HG03280 (cell line): ENCODE measurements at regions not wholly inside any gene's neighbourhood (a gene's known extent, or its start where the extent isn't known, plus 50 kb on each side); places are given as distances from the start of the nearest gene placed in this dataset.

ENCODE experiments used
- ATAC-seq: cut with Tn5 transposase; IDR thresholded peaks from one replicate; pipeline ENCODE4 v1.9.1; 2021; ENCODE audit warnings: mild to moderate bottlenecking, moderate library complexity; ENCODE audit not compliant: unreplicated experiment

DNA sequence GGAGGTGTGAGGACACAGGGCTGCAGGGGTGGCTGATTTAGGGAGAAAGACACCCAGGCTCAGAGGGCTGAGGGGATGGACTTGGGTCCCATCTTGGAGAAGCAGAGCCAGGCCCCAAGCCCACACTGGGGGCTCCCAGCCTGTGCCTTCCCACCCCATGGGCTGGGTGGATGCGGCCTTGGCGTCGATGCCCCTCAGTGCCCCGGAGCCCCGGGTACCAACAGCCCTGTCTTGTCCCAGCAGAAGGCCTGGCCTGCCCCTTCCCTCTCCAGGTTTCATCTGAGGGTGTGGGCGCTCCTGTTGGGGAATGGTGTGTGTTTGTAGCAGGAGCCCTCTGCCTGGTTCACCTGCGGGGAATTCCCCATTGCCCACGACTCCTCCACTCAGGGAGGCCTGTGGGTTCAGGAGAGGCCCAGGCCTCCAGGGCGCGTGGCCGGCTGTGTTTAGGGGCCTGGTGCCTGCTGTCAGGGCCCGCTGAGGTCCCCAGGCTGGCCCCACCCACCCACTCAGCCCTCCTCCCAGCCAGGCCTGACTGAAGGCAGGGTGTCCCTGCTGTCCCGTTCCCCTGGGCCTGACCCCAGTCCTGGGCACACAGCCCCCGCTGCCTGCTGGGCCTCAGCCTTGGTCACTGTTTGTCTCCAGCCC is 51.1 kb upstream of the BEGAIN start:
- ATAC-seq: no peak

DNA sequence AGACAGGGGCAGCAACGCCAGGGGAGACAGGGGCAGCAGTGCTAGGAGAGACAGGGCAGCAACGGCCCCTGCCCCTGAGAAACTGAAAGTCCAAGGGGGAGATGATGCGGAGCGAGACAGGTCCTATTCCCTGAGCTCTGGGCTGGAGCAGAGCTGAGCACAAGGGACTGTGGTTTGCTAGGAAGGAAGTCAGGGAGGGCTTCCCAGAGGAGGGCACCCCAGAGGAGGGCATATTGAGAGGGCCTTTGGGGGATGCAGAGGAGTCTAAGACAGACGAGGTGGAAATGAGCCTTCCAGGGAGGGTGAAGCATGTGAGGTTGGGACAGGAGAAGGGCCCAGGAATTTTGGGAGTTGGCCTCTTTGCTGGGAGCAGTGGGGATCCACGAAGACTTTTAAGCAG is 52.1 kb upstream of the BEGAIN start:
- no peak for ATAC-seq

GRCh38 chr14:100640471-100641273 is 53.5 kb upstream of the BEGAIN start:
- peak; percentile 80 for ATAC-seq

DNA sequence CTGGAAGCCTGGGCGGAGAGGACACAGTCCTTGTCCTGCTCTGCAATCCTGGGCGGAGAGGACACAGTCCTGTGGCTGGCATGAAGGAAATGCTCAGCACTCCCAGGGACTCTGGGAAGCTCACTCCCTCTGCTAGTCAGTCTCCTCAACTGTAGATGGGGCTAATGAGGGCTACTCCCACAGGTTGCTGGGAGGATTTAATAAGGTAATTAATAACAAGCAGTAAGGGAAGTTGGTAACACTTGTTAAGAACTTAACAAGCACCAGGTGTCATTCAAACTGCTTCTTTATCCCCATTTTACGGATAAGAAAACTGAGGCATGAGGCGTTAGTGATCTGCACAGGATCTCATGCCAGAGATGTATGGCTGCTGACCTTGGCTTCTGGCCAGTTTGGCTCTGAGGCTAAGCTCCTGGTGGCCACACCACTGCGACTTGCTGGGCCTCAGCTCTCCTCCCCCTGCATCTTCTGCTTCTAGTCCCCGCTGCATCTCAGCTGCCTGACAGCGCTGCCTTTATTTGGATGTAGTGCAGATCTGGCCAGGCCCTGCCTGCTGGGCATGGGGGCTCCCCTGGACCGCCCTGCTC is 54.1 kb upstream of the BEGAIN start:
- ATAC-seq: no peak

GRCh38 chr14:100643426-100643825 is 56.2 kb upstream of the BEGAIN start:
- no peak for ATAC-seq

- ATAC-seq: no peak
Measured at GRCh38 chr14:100644383-100644782, 57.2 kb upstream of the BEGAIN start.

GRCh38 chr14:100644784-100645183 is 57.6 kb upstream of the BEGAIN start:
- ATAC-seq: no peak

GRCh38 chr14:100645196-100645981 is 58.2 kb upstream of the BEGAIN start:
- no peak for ATAC-seq

DNA sequence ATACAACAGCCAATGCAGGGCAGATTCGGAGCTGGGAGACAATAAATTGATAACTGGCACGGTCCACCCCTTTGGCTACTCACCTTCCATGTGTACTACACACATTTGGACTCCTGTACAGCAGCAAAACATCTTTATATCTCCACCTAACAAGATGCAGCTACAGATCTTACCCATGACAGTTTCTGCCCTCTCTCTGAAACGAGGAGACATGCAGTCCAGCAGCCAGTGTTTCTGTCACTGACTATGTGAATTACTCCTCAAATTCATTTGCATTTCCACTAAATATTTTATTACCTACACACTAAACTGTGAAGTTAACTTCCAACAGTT is 58.7 kb upstream of the BEGAIN start:
- no peak for ATAC-seq

DNA sequence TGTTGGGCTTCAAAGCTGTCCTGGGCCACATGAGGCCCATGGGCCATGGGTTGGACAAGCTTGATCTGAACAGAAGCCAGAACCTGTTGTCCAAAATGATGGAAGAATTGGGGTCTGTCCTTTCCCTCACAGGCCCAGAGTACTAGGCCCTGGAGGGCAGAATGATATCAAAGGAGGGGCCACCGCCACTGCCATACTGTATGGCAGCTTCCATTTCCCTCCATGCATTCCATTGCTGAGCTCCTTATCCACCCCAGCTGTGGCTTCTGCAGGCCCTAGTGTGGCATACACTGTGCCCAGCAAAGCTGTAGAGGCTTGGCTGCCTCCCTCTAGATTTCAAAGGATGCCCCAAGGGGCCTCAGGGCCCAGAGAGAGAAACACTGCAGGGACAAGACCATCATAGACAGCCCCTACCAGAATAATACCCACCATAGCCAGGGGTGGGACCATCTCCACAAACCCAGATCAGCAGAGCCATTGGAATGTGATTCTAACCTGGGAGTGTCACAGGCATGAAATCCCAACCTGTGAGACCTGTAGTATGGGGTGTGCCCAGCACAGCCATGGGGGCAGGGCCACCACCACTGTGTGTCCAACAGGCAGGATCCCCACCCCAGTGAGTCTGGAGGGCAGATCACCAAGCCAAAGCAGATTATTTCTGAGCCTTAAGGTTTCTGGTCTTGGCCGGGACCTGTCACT is 61.4 kb upstream of the BEGAIN start:
- no peak for ATAC-seq

DNA sequence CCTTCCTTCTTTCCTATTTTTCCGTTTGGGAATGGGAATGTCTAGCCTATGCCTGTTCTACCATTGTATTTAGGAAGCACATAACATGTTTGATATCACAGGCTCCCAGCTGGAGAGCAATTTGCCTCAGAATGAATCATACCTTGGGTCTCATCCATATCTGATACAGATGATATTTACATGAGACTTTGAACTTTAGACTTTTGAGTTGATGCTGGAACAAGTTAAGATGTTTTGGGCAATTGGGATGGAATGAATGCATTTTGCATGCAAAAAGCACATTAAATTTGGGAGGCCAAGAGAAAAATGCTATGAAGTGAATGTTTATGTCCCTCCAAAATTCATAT is 61.9 kb upstream of the BEGAIN start:
- no peak for ATAC-seq

- no peak for ATAC-seq
Measured at GRCh38 chr14:100651999-100652508, 64.8 kb upstream of the BEGAIN start.

GRCh38 chr14:100652744-100653143 is 65.5 kb upstream of the BEGAIN start:
- no peak for ATAC-seq

GRCh38 chr14:100653409-100653808 is 66.2 kb upstream of the BEGAIN start:
- no peak for ATAC-seq

DNA sequence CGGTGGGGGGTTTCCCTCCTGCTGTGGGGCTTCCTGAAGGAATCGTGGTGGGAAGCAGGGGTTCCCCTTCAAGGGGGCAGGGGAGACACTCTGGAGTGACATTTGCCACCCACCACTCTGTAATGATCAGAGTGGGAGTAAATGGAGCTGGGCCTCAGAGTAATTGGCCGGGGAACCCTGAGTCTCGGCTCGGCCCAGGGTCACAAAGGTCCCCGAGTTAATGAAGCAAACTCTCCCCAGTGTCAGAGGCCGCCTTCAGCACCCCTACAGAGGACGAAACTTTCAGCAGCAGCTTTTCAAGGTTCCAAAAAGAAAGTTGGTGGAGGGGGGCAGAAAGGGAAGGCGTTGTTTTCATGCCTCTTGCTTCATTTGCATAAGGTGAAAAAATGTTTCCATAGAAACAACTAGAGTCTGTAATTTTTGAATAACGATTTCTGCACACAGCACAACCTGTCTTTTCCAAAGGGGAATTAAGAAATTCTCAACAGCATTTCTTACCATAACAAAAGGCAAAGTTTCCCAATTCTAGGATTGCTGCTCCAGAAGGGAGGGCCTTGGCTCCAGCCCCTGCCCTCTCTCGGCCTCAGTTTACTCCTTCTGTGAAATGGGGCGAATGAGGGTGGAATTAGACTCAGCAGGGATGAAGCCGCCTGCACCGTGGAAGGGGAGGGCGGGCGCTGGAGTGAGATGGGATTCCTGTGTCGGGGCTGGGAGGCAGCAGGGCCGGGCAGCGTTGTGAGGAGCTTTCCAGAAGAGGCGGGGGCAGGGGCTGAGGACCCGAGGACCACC is 67.0 kb upstream of the BEGAIN start:
- no peak for ATAC-seq

GRCh38 chr14:100654814-100655740 is 67.9 kb upstream of the BEGAIN start:
- ATAC-seq: no peak

GRCh38 chr14:100655741-100656085 is 68.5 kb upstream of the BEGAIN start:
- ATAC-seq: no peak

DNA sequence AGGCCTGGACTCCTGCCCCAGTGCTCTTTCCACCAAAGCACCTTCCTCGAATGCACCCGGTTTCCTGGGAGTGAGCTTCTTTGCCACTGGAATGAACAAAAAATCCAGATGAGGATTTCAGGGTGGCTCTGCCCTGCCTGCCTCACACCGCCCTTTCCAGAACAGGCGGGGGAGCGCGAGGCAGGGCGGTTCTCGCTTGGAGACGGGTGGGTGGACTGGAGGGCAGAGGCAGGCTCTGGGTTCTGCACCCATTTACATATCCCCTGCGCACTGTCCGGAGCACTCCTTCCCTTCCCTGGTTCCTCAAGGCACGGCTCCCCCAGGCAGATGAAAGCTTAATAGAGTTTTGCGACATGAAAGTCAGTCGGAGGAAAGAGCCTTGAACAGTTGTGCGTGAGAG is 69.7 kb upstream of the DLK1 start:
- ATAC-seq: no peak

DNA sequence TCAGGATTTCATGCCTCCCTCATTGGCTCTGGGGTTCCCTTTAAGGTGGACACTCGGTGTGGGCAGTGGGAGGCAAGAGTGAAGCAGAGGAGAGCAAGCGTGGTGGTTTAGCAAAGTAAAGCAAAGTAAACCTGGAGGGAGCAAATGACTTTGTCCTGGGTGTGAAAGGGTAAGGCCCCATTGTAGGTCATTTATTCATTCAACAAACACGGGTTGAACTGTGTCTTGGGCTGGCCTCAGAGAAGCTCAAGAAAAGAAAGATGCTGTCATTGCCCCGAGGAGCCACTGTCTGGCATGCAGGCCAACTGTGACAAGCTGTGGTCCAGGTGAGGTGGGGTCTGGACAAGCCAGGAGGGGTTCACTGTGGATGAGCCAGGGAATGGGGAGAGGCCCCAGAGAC is 68.9 kb upstream of the DLK1 start:
- no peak for ATAC-seq
